HG03457 (cell line): ENCODE measurements at regions not wholly inside any gene's neighbourhood (a gene's known extent, or its start where the extent isn't known, plus 50 kb on each side); places are given as distances from the start of the nearest gene placed in this dataset.
"Not testable (repeated sequence)": the region's sequence is repeated elsewhere in the genome, so short reads cannot be mapped to it uniquely, and the experiment has no call there.

Experiments used
- ATAC-seq: cut with Tn5 transposase; IDR thresholded peaks from one replicate; pipeline ENCODE4 v1.9.1; 2021; ENCODE audit warnings: moderate number of reproducible peaks; ENCODE audit not compliant: unreplicated experiment

DNA sequence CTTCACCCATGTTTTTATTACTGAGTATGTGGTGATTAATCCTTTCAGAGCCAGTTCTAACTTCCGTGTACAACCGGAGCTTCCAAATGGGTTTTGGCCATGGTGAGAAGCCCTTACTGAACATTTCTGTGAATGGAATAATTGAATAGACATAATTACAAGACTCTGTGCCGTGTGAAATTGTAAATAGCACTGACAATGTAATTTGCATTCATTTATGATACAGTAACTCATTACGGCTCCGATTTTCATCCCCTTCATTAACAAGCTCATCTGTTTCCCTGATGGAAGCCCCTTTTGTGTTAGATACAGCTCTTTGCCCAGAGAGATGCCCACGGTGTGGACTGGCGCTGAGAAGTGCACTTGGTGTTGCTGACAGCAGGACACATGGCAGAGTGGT is 891.0 kb downstream of the AACS start:
- ATAC-seq: no peak

DNA sequence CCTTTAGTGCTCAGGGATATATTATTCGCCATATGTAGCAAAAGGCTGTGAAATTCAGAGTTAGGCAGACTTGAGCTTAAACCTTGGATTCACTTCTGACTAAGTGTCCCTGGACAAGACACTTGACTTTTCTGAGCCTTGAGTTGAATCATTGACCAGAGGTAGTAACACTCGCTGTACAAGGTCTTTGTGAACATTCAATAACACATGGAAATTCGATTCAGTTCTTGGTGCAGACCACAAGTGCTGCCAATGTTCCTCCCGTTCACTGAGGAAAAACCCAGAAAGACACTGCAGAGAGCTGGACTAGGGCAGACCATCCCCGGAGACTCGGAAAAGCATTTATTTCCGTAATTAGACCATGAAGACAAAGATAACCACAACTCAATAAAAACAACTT is 901.4 kb downstream of the AACS start:
- no peak for ATAC-seq

DNA sequence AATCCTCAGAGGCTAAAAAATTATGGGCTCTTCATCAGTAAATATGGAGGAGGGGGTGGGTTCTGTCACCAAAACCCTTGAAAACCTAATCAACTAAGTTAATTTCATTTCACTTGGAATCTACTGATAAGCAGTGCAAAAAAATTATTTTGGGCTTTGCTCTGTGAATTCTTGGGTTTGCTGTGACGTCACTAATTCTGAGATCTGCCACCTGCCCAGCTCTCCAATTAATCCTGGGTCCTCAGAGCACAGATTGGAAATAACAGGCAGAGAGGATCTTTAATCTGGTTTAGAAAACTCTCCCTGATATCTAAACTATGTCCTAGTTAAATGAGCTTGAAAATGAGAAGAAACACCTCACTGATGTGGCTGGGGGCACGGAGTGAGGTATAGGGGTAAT is 903.2 kb downstream of the AACS start:
- ATAC-seq: no peak

DNA sequence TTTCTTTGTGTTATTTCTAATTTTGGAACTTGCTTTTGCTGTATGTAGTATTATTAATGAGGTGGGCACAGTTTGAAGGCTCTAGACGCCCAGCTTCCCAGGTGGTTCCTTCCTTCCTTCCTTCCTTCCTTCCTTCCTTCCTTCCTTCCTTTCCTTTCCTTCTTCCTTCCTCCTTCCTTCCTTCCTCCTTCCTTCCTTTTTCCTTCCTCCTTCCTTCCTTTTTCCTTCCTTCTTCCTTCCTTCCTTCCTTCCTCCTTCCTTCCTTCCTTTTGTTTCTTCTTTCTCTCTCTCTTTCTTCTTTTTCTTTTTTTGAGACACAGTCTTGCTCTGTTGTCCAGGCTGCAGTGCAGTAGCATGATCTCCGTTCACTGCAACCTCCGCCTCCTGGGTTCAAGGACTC is 906.7 kb downstream of the AACS start:
- ATAC-seq: no peak

DNA sequence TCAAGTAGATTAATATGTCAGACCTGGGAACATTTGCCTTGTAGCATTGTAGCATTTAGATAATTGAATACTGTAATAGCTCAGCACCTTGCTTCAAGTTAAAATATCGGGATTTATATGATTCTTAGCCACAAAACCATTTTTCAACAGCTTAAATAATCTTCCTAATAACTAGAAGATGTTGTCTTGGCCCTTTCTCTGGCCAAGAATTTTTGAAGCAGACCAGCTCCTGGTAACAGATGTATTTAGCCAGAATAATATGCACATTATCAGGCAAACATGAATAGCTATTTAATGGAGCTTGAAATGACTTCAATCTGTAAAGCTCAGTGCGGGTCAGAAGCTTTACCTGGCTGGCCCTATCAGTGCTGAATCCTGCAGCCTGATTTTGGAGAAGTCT is 913.1 kb downstream of the AACS start:
- ATAC-seq: no peak

DNA sequence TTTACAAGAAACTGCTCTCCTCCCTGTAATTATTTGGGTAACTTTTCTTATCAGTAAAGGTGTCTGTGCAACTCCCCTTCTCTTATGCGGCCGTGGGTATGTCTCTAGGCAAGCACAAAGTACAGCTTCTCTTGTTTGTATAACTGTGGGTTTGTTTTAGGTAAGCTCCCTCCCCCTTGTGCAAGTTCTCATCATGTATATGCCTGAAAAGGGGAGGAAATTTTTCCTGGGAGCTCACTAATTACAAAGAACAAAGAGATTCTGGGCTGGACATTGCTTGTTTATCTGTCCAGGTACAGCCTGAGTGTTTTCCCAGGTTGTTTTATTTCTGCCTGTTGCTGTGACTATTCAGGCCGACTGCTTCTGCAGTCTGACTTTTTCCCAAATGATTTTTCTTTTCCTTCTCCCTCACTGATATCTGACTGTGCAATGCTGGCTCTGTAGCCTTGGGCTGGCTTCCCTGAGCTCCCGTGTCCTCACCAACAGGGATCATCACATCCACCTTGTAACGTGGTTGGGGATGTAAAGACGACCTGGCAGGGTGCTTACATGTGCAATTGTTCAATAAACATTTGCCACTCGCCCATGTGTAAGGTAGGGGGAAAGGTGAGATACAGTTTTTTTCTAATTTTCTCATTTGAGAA is 916.5 kb downstream of the AACS start:
- ATAC-seq: no peak

DNA sequence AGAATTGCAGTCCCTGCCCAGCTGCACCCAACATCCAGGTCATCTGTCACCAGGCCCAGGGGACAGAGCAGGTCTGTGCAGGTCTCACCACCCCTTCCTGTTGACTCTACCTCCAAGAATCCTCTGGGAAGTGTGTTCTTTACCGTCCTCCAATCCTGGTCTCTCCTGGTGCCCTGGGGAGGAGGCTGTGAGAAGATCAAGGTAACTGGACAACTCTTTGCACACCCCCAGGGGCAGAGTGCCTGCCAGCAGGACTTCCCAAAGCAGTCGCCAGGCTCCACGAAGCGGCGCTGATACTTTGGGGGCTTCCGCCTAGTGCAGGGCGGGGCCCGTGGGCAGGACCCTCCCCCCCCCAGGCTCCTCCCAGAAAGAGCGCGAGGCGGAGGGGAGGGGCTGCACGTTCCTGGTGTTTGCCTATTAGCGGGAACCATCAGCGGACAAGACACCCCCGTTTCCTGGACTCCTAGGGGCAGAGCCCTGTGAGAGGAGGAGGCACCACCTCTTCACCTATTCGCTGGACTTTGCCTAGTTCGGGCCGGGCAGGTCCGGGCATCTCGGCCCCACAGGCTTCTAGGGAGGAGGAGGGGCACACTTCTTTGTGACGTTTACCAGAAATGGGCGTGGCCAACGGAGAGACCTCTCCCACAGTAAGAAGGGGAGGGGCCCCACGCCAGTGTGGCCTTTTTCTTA is 918.0 kb downstream of the AACS start:
- no peak for ATAC-seq

DNA sequence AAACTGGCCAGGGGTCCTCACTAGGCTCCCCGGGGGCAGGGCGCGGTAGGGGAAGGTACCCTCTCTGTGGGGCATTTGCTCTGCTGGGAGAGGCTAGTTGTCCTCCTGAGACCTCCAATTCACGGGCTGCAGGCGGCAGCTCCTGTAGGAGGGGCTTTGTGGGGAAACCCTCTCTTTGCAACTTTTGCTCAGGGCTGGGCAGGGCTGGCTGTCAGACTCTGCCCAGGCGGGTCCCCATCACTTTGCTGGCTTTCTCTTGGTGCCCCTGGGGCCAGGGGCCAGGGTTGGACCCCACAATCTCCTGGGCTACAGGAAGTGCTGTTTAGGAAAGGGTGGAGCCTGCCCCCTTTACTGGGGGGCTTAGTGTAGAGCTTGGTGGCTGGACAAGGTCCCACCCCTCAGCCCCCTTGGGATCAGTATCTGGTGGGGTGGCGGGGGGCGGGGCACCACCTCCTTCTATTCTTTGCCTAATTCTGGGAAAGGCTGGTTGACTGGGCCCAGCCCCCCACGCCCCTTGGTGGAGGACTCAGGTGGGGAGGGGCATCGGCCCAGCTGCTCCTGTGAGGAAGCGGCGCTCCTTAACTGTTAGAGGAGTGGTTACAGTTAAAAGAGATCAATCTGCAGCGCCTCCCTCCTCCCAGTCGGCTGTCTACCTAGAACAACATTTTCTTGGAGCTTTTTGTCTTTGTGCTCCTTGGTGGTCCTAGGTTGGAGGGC is 918.7 kb downstream of the AACS start:
- ATAC-seq: no peak

DNA sequence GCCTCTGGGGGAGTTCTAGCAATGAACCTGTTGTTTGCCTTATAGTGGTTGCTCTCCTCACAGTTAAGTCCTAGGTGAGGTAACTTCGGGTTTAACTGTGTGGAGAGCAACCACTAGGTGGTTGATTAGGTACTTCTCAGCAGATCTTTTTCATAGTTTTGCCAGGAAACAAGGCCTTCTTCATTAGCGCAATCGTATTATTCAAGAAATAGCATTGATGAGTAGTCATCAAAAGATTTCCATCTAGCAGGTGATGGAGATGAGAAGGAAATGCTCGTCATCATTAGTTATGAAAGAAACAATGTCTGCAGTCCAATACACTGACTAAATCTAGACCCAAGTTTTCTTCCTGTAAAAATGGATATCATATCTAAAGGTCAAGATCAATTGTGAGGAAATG is 923.3 kb downstream of the AACS start:
- ATAC-seq: no peak

DNA sequence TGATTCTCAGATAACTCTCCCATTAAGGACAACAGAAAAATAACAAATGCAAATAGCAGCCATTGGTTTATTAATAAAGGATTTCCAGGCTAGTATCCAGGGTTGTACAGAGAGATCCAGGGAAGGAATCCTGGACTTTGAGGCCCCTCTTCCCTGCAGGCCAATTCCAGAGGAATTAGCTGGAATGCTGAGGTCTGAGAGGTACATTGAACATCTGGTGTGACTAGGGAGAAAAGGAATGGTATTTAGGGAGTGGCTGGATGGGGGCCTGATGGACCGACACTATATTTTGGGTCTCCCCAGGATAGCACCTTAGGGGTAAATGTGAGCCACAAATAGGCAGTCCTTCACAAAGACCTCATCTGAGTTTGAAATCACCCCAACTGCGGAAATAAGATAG is 924.5 kb downstream of the AACS start:
- ATAC-seq: no peak

DNA sequence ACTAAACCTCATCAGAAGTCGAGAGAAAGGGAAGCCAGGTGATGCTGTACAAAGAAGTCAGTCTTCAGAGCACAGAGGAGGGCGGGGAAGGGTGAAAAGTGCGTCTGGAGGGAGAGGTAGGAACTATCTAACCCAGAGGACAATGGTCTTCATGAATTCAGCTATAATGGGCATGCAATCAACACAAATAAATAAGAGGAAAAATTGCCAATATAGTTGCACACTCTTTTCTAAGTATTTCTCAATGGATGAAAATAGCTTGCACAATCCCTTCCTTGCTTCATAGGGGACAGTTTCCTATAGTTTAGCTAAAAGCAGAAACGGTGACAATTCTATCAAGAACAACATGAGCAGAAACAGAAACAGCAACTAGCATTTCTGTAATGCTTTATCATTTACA is 931.2 kb downstream of the AACS start:
- no peak for ATAC-seq

DNA sequence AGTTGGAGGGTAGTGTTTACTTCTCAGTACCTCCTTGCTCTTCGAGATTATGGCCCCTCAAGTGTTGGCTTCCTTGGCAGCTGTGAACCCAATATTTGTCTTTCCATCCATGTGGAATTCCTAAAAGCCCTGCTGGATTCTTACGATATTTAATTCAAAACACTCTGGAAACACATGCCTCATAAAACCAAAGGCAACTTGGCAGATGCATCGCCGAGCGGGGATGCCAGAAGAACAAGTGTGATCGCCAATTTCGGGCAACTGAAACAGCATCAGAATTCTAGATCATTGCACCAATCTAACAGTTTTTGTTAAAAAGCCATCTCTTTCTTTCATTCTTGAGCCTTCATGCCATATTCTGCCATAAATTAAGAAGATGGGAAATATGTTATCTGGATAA is 934.4 kb downstream of the AACS start:
- ATAC-seq: no peak

DNA sequence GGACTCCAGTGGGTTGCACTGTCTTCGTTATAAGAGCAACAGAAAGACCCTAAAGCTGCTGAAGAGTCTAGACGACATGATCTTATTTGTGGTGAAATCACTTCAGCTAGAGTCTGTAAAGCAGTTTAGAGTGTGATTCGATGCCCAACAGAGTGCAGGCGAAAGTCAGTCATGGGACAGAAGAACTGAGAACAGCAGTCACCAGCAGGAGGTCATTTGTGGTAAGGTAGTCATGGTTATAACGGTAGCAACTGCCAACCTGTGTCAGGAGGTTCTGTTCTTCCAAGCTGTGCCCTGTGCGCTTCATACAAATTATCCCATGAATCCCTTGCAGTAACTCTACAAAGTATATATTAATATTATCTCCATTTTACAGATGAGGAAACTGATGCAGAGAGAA is 954.1 kb downstream of the AACS start:
- no peak for ATAC-seq

DNA sequence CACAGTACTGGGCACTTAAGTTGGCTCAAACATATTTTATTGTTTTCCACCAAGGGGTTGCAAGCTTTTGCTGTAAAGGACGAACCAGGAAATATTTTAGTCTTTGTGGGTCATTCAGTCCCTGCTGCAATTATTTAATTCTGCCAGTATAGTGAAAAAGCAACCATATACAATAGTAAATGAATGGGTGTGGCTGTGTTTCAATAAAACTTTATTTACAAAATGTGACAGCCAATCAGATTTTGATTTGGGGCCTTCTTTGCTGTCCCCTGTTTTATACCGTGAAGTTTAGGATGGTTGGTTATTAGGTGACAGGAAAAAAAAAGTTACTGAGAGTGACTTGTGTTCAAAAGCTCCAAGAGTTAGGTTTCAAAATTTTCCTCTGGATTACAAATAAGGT is 956.4 kb downstream of the AACS start:
- no peak for ATAC-seq

DNA sequence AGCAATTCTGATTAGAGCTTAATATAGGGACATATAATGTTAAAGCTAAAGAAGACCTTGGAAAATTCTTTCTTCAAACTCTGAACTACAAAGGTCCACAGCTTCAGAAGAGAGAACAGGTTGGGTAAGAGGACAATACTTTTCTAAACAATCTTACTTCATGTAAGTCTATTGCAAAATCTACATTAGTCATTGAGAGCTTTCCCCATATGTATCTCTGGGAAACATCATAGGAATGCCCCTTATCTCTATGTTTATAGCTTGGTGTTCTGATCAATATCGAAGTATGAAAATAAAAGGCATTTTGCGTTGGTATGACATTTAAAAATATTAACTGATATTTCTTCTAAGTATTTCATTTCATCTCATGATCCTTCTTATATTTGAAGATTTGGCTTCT is 962.6 kb downstream of the AACS start:
- no peak for ATAC-seq

DNA sequence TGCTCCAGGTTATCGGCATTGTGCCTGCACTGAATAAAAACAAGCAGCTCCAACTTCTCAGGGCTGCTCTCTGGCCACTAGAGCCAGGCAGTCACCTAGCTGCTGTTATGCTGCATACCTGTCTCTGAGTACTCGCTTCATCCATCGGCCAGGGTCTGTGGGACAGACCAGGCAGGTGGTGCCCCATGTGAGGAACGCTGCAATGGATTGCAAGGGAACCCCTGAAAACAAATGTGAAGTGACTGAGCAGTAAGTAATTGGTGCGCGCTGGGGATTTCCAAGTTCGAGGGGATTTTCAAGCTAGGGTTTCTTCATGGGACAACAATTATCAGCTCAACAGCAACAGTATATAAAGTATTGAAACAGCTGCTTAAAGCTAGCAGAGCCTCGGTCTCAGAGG is 965.3 kb downstream of the AACS start:
- ATAC-seq: no peak

DNA sequence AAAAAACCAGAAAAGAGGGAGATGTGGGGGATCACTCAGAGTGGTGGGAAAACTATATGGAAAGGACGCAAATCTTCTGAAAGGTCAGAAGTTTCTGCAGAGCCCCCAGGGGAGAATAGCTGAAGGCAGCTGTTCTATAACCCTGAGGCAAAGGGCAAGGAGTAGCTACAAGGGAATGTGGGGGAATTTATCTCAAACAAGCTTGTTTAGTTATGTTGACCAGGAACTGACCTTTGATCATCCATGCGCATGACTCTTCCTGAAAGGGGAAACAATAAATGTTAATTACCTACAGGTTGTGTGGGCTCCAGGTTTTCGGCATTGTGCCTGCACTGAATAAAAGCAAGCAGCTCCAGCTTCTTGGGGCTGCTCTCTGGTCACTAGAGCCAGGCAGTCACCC is 968.5 kb downstream of the AACS start:
- no peak for ATAC-seq

DNA sequence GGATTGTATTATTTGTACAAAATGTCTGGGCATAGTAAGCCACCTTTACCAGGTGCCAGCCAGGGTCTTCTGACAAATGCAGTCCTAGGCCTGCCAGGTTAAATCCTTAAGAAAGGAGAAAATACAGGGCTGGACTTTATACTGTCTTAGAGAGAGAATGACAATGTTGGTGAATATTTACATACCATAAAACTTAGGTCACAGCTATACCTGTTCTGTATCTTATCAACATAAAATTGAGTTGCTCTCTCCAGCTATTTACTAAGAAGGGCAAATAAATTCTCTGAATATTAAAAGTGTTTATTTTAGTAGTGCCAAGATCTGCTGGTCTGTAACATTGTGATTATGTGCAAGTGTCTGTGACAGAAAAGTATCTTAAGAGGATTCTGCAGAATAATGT is 971.1 kb downstream of the AACS start:
- no peak for ATAC-seq

DNA sequence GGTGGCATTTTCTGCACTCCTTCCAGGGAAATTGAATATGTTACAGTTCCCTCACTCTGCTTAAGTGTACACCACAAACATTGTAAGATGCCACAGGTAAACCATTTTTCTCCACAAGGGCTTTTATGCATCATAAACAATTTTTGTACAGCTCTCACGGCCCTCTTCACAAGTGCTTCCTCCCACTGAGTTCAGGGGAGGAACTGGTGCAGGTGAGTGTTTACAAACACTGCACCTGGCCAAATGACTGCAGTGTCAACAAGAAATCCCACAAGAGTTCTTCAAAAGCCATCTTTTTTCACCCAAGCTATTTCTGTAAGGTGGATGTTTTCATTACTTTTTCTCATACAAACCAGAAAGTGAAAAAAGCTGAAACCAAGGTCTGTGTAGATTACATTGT is 973.2 kb downstream of the AACS start:
- ATAC-seq: no peak

DNA sequence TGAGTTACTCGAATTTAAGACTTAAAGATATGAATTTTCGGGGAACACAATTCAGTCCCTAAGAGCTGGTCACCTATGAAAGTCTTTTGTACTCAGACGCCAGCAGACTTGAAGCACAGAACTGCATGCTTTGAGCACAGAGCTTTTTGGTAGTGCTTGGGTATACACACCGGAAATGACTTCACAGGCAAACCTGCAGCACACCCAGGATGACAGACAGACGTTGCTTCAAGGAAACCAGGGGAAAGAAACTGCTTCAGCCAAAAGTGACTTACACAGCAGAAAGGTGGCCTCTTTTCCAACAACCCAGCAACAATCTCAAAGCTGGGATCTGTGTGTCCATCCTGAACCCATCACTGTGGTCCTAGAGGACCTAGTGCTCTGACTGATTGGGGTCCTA is 975.1 kb downstream of the AACS start:
- ATAC-seq: no peak

DNA sequence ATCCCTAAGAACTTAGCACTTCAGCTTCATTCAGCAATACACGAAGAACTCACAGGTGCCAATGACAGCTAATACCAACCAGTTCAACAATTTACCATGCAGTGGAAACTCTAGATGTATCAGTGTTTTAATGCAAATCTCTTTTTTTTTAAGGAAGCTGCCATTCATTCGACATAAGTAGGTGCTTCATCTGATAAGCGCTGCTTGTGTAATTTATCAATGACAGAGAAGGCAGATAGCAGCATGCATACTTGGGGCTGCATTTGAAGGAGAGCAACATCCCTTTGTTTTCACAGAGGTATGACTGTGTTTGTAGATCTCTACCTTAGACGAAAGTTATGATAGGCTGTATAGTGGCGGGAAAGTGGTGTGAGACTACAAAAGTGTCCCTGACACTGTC is 977.1 kb downstream of the AACS start:
- no peak for ATAC-seq

DNA sequence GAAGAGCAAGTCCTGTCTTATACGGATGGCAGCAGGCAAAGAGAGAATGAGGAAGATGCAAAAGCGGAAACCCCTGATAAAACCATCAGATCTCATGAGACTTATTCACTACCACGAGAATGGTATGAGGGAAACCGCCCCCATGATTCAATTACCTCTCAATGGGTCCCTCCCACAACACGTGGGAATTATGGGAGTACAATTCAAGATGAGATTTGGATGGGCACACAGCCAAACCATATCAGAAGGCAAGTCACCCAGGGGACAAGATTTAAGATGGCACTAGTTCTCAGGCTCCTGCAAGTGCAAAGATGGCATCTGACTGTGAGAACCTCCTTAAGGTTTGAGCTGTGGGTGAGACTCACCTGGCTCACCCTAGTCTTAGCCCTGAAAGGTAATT is 984.3 kb downstream of the AACS start:
- ATAC-seq: not testable (repeated sequence)
